HL-60 (cell line): ENCODE measurements at regions not wholly inside any gene's neighbourhood (a gene's known extent, or its start where the extent isn't known, plus 50 kb on each side); places are given as distances from the start of the nearest gene placed in this dataset.

Source experiments
- SPI1 ChIP-seq: IDR thresholded peaks from 2 replicates; pipeline ENCODE4 v1.6.1; 2012; ENCODE audit warnings: low read depth, mild to moderate bottlenecking, borderline replicate concordance
- TF ChIP-seq, protein P1 (sequence below): IDR thresholded peaks from one replicate; pipeline ENCODE4 v1.5.1; 2011; ENCODE audit warnings: low read length, control low read depth, inconsistent platforms; ENCODE audit not compliant: insufficient read depth

DNA sequence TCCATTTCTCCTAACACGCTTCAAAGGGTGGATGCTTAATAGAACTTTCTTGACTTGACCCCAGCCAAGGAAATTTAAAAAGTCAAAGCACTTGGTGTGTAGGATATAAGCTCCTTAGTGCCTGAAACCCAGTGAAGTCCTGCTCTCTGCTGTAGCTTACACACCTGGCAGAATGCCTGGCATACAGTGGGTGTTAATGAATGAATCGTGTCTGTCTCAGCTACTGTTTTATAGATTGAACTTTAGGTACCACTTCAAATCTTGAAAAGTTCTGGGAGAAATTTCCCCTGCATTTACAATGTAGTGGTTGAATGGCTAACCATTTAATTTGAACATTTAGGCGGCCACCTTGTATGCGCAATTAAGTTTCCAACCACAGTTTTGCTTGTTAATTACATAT lies 70.5 kb upstream of the ZNF217 start:
- TF ChIP-seq, protein P1, sequence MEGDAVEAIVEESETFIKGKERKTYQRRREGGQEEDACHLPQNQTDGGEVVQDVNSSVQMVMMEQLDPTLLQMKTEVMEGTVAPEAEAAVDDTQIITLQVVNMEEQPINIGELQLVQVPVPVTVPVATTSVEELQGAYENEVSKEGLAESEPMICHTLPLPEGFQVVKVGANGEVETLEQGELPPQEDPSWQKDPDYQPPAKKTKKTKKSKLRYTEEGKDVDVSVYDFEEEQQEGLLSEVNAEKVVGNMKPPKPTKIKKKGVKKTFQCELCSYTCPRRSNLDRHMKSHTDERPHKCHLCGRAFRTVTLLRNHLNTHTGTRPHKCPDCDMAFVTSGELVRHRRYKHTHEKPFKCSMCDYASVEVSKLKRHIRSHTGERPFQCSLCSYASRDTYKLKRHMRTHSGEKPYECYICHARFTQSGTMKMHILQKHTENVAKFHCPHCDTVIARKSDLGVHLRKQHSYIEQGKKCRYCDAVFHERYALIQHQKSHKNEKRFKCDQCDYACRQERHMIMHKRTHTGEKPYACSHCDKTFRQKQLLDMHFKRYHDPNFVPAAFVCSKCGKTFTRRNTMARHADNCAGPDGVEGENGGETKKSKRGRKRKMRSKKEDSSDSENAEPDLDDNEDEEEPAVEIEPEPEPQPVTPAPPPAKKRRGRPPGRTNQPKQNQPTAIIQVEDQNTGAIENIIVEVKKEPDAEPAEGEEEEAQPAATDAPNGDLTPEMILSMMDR, result no peak
- TF ChIP-seq SPI1, result no peak
